Glutamatergic neuron (in vitro differentiated cells): ENCODE measurements at regions not wholly inside any gene's neighbourhood (a gene's known extent, or its start where the extent isn't known, plus 50 kb on each side); places are given as distances from the start of the nearest gene placed in this dataset.

Experiments
- DNase-seq: peaks from one replicate; pipeline ENCODE4 v3.0.0; 2022
- H3K27ac Mint-ChIP-seq: one replicate; pipeline ENCODE4 v1.8.0; 2020; ENCODE audit warnings: mild to moderate bottlenecking, mixed read lengths, inconsistent platforms; ENCODE audit not compliant: unreplicated experiment
- H3K27me3 Mint-ChIP-seq: one replicate; pipeline ENCODE4 v1.8.0; 2020; ENCODE audit warnings: mild to moderate bottlenecking, moderate library complexity, mixed read lengths, inconsistent platforms; ENCODE audit not compliant: unreplicated experiment
- H3K36me3 Mint-ChIP-seq: one replicate; pipeline ENCODE4 v1.8.0; 2020; ENCODE audit warnings: mild to moderate bottlenecking, mixed read lengths, inconsistent platforms; ENCODE audit not compliant: unreplicated experiment
- H3K4me1 Mint-ChIP-seq: one replicate; pipeline ENCODE4 v1.8.0; 2020; ENCODE audit warnings: mild to moderate bottlenecking, low read depth, mixed read lengths, inconsistent platforms; ENCODE audit not compliant: unreplicated experiment
- H3K4me3 Mint-ChIP-seq: one replicate; pipeline ENCODE4 v1.8.0; 2020; ENCODE audit warnings: mild to moderate bottlenecking, mixed read lengths, inconsistent platforms; ENCODE audit not compliant: unreplicated experiment
- H3K9me3 Mint-ChIP-seq: one replicate; pipeline ENCODE4 v1.8.0; 2020; ENCODE audit warnings: mild to moderate bottlenecking, moderate library complexity, mixed read lengths, inconsistent platforms; ENCODE audit not compliant: unreplicated experiment
- TF ChIP-seq, protein P1 (sequence below): fragments of 200-600 bp; sonication (generic); IDR thresholded peaks from one replicate; pipeline ENCODE4 v1.5.0; 2021; ENCODE audit not compliant: partially characterized antibody, unreplicated experiment

DNA sequence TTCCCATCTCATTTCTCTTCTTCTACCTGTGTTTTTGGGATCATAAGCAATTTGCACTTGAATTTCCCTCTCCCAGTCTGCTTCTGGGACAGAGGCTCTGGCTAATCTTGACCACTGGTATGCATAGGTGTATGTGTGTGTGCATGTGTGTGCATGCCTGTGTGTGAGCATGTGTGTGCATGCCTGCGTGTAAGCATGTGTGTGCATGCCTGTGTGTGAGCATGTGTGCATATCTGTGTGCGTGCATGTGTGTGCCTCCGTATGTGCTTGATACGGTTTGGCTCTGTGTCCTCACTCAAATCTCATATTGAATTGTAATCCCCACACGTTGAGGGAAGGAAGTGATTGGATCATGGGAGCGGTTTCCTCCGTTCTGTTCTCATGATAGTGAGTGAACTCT lies 77.7 kb downstream of the HAPSTR1 start:
- peaks cover 16% of the 10 kb centered on the region for H3K9me3 Mint-ChIP-seq
- peaks cover 7% of the 10 kb centered on the region for H3K36me3 Mint-ChIP-seq
- H3K27ac Mint-ChIP-seq, result peak overlapping the region; percentile 56
- peaks cover 16% of the 10 kb centered on the region for H3K4me1 Mint-ChIP-seq
- TF ChIP-seq, protein P1, sequence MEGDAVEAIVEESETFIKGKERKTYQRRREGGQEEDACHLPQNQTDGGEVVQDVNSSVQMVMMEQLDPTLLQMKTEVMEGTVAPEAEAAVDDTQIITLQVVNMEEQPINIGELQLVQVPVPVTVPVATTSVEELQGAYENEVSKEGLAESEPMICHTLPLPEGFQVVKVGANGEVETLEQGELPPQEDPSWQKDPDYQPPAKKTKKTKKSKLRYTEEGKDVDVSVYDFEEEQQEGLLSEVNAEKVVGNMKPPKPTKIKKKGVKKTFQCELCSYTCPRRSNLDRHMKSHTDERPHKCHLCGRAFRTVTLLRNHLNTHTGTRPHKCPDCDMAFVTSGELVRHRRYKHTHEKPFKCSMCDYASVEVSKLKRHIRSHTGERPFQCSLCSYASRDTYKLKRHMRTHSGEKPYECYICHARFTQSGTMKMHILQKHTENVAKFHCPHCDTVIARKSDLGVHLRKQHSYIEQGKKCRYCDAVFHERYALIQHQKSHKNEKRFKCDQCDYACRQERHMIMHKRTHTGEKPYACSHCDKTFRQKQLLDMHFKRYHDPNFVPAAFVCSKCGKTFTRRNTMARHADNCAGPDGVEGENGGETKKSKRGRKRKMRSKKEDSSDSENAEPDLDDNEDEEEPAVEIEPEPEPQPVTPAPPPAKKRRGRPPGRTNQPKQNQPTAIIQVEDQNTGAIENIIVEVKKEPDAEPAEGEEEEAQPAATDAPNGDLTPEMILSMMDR, result no peak
- H3K27me3 Mint-ChIP-seq, result peaks cover 2% of the 10 kb centered on the region
- no peak overlapping the region for H3K4me3 Mint-ChIP-seq
- no peak for DNase-seq

DNA sequence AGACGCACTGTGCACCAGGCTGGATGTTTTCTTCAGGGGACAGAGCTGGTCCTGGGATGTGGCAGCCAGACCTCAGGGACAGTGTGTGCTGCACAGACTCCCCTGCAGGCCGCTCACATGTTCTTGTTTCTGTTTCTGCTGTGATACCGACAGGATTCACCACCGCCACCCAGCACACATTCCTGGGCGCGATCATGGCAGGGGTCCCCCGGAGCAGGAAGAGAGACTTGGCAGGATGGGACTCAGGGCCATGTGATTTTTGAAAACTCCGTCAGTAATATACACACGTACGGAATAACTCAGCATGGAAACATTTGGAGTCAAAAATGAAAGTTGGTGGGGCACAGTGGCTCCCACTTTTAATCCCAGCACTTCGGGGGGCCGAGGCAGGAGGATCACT lies 79.0 kb downstream of the HAPSTR1 start:
- peaks cover 13% of the 10 kb centered on the region for H3K9me3 Mint-ChIP-seq
- H3K36me3 Mint-ChIP-seq, result peaks cover 3% of the 10 kb centered on the region
- no peak overlapping the region for H3K4me3 Mint-ChIP-seq
- peak overlapping the region; percentile 28 for H3K27ac Mint-ChIP-seq
- H3K4me1 Mint-ChIP-seq, result peaks cover 11% of the 10 kb centered on the region
- DNase-seq, result no peak
- TF ChIP-seq, protein P1, result no peak
- H3K27me3 Mint-ChIP-seq, result peaks cover 2% of the 10 kb centered on the region

DNA sequence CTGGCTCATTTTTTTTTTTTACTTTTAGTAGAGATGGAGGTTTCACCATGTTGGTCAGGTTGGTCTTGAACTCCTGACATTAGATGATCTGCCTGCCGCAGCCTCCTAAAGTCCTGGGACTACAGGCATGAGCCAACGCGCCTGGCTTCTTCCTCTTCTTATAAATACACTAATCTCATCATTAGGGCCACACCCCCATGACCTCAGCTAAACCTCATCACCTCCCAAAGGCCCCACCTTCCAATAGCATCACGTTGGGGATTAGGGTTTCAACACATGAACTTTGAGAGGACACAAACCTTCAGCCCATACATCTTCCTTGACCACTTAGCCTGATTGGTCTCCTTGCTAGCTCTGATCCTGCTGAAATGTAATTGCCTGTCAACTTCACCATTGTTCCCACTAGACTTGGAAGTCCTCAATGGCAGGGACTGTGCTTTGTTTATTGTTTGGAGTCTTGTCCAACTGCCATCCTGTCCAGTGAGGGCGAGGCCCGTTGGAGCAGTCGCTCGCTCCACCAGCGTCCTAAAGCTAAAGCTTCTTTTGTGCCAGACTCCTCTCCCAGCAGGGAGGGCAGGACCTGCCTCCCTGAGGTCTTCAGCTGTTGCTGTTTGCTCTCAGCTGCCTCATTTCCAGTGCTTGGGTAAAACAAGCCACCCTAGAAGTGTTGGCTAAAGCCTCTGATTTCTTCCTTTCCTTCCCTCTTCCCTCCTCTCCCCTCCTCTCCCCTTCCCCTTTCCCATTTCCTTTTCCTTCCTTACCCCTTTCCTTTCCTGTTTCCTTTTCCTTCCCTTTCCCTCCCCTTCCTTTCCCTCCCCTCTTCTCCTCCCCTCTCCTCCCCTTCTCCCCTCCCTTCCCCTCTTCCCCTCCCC lies 85.3 kb downstream of the HAPSTR1 start:
- no peaks in the 10 kb centered on the region for H3K4me1 Mint-ChIP-seq

DNA sequence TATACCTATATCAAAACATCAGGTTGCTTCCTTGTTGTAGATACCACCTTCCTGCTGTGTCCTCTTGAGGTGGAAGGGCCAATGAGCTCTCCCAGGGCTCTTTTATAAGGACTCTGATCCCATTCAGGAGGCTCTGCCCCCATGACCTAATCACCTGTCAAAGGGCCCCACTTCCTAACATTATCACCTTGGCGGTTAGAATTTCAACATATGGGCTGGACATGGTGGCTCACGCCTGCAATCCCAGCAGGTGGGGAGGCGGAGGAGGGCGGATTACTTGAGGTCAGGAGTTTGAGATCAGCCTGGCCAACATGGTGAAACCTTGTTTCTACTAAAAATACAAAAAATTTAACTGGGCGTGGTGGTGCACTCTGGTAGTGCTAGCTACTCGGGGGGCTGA lies 86.4 kb downstream of the HAPSTR1 start:
- H3K36me3 Mint-ChIP-seq, result peaks cover 6% of the 10 kb centered on the region
- H3K4me3 Mint-ChIP-seq, result no peak overlapping the region
- peaks cover 4% of the 10 kb centered on the region for H3K9me3 Mint-ChIP-seq
- no peak overlapping the region for H3K27ac Mint-ChIP-seq
- TF ChIP-seq, protein P1, result no peak
- no peaks in the 10 kb centered on the region for H3K4me1 Mint-ChIP-seq
- H3K27me3 Mint-ChIP-seq, result peaks cover 7% of the 10 kb centered on the region
- DNase-seq, result no peak

More for the DNA sequence above, 85.3 kb downstream of the HAPSTR1 start:
- Mint-ChIP-seq H3K36me3 (peaks cover 5% of the 10 kb centered on the region), H3K27me3 (peaks cover 7% of the 10 kb centered on the region), H3K27ac (peak overlapping the region; percentile 9), H3K9me3 (peaks cover 4% of the 10 kb centered on the region), H3K4me3 (no peak overlapping the region)
- DNase-seq, result no peak
- TF ChIP-seq, protein P1, result no peak

DNA sequence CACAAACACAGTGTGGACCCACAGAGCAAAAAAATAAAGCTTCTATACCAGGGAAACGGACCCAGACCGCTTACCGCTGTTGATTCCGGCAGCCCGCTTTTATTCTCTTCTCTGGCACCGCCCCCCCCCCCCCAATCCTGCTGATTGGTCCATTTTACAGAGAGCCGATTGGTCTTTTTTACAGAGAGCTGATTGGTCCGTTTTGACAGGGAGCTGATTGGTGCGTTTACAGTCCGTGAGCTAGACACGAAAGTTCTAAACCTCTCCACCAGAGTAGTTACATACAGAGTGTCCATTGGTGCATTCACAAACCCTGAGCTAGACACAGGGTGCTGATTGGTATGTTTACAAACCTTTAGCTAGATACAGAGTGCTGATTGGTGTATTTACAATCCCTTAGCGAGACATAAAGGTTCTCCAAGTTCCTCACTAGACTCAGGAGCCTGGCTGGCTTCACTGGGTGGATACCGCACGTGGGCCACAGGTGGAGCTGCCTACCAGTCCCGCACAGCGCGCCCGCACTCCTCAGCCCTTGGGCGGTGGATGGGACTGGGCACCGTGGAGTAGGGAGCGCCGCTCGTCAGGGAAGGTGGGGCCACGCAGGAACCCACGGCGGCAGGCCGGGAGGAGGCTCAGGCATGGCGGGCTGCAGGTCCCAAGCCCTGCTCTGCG lies 92.4 kb downstream of the HAPSTR1 start:
- Mint-ChIP-seq H3K9me3 (peaks cover 4% of the 10 kb centered on the region), H3K36me3 (peaks cover 3% of the 10 kb centered on the region), H3K4me1 (no peaks in the 10 kb centered on the region), H3K4me3 (no peak overlapping the region), H3K27me3 (peaks cover 3% of the 10 kb centered on the region), H3K27ac (no peak overlapping the region)
- DNase-seq, result no peak
- TF ChIP-seq, protein P1, result no peak
